ENCODE measurements at regions not wholly inside any gene's neighbourhood (a gene's known extent, or its start where the extent isn't known, plus 50 kb on each side); places are given as distances from the start of the nearest gene placed in this dataset.
A peak's percentile ranks its signal among the peaks of the same experiment; 100 is the strongest.
"Not testable (repeated sequence)": the region's sequence is repeated elsewhere in the genome, so short reads cannot be mapped to it uniquely, and the experiment has no call there.

DNA sequence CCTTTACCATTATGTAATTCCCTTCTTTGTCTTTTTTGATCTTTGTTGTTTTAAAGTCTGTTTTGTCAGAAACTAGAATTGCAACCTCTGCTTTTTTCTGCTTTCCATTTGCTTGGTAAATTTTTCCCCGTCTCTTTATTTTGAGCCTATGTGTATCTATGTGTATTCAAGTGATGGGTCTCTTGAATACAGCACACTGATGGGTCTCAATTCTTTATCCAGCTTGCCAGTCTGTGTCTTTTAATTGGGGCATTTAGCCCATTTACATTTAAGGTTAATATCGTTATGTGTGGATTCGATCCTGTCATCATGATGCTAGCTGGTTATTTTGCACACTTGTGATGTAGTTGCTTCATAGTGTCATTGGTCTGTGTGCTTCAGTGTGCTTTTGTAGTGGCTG is 240.9 kb downstream of the CDH26 start:
- not testable (repeated sequence) for H3K36me3 Mint-ChIP-seq (ENCODE audit: low read depth); H3K4me1 Mint-ChIP-seq (ENCODE audit: low read depth); DNase-seq; H3K4me3 Mint-ChIP-seq; H3K27ac Mint-ChIP-seq; H3K27me3 Mint-ChIP-seq
- H3K9me3 Mint-ChIP-seq: peaks cover 13% of the 10 kb centered on the region

DNA sequence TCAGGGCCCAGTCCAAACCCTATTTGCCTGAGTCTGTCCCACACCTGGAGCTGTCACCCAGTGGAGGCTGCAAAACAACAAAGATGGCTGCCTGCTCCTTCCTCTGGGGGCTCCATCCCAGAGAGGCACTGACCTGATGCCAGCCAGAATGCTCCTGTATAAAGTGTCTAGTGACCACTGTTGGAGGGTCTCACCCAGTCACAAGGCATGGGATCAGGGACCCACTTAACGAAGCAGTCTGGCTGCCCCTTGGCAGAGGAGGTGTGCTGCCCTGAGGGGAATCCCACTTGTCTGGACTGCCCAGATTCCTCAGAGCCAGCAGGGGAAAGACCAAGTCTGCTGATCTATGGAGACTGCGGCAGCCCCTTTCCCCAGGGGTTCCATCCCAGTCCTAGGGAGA is 241.6 kb downstream of the CDH26 start:
- Mint-ChIP-seq H3K4me1 (ENCODE audit: low read depth) (no peaks in the 10 kb centered on the region), H3K4me3 (no peak overlapping the region), H3K27ac (no peak overlapping the region), H3K36me3 (ENCODE audit: low read depth) (peaks cover 5% of the 10 kb centered on the region), H3K27me3 (no peaks in the 10 kb centered on the region), H3K9me3 (peaks cover 13% of the 10 kb centered on the region)
- DNase-seq: no peak

DNA sequence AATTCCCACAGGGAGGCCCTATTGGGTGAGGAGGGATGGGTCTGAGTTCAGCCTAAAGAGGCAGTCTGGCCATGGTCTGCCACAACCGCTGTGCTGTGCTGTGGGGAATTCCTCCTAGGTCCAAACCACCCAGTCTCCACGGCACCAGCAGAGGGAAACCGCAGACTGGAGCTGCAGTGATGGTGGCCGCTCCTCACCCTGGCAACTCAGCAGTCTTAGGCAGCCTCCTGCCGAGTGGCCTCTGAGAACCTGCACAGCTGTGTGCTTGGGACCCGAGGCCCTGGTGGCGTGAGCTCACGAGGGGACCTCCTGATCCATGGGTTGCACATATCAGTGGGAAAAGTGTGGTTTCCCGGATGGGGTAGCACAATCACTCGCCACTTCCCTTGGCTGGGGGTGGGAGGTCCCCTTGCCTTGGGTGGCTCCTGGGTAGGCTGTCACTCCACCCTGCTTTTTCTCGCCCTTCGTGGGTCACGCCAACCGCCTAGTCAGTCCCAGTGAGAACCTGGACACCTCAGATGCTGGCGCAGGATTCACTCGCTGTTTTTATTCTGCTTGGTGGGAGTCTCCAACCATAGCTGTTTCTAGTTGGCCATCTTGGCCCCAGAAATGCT is 242.2 kb downstream of the CDH26 start:
- Mint-ChIP-seq H3K9me3 (peaks cover 11% of the 10 kb centered on the region), H3K27ac (no peak overlapping the region), H3K4me1 (ENCODE audit: low read depth) (no peaks in the 10 kb centered on the region), H3K27me3 (no peaks in the 10 kb centered on the region), H3K36me3 (ENCODE audit: low read depth) (peaks cover 5% of the 10 kb centered on the region), H3K4me3 (no peak overlapping the region)
- DNase-seq: no peak

DNA sequence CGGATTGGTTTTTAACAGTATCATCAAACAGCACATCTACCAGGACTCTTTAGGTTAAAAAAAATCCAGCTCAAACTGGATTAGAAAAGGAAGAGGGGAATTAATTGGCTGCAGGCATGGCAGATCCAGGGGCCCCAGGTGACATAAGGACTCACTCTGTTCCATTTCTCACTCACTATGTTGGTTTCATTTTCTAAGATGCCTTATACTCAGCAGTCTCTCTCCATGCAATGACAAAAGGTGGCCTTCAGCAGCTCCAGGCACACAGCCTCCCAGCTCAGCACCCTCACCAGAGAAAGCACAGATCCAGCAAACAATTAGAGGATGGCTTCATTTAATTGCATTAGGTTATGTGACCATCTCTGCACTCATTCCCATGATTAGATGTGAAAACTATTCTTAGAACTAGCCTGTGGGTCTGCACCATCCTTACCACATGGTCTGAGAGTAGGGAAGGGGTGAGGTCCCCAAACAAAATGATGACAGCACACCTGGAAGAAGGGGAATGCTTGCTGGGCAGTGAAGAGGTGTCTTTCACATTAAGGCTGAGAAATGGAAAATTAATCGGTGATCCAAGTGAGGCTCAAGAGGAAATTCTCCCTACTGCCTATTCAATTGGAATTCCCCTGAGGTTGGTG is 243.1 kb downstream of the CDH26 start:
- no peak overlapping the region for H3K27ac Mint-ChIP-seq
- no peaks in the 10 kb centered on the region for H3K27me3 Mint-ChIP-seq
- DNase-seq: no peak
- H3K4me3 Mint-ChIP-seq: no peak overlapping the region
- H3K4me1 Mint-ChIP-seq (ENCODE audit: low read depth): no peaks in the 10 kb centered on the region
- peaks cover 6% of the 10 kb centered on the region for H3K9me3 Mint-ChIP-seq
- H3K36me3 Mint-ChIP-seq (ENCODE audit: low read depth): peaks cover 5% of the 10 kb centered on the region

GRCh38 chr20:60202046-60202445 is 243.8 kb downstream of the CDH26 start:
- Mint-ChIP-seq H3K4me3 (no peak overlapping the region), H3K27me3 (no peaks in the 10 kb centered on the region), H3K4me1 (ENCODE audit: low read depth) (no peaks in the 10 kb centered on the region), H3K27ac (no peak overlapping the region), H3K36me3 (ENCODE audit: low read depth) (peaks cover 5% of the 10 kb centered on the region), H3K9me3 (peaks cover 6% of the 10 kb centered on the region)
- no peak for DNase-seq

- Mint-ChIP-seq H3K27ac (no peak overlapping the region), H3K9me3 (peaks cover 4% of the 10 kb centered on the region), H3K27me3 (no peaks in the 10 kb centered on the region), H3K36me3 (ENCODE audit: low read depth) (peaks cover 2% of the 10 kb centered on the region), H3K4me1 (ENCODE audit: low read depth) (no peaks in the 10 kb centered on the region), H3K4me3 (no peak overlapping the region)
- no peak for DNase-seq
These were observed 245.2 kb downstream of the CDH26 start for GRCh38 chr20:60203451-60203850.

DNA sequence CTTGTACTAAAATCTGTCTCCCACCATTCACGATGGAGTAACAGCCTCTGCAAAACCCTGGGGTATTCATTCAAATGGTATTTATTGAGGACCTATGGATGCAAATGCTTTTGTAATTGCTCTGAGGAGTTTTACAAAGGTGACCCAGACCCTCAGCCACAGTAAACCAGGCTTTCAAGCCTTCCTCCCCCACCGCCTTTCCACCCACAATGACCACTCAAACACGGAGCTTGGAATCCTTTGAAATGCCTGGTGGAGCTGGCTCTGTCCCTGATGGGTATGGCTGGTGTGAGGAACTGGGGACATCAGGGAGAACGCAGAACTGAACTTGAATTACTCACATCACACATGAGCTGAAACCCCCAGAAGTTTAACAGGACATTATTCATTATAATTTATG is 246.4 kb downstream of the CDH26 start:
- Mint-ChIP-seq H3K36me3 (ENCODE audit: low read depth) (no peaks in the 10 kb centered on the region), H3K9me3 (no peaks in the 10 kb centered on the region), H3K27me3 (no peaks in the 10 kb centered on the region), H3K4me3 (no peak overlapping the region), H3K27ac (no peak overlapping the region), H3K4me1 (ENCODE audit: low read depth) (no peaks in the 10 kb centered on the region)
- no peak for DNase-seq

DNA sequence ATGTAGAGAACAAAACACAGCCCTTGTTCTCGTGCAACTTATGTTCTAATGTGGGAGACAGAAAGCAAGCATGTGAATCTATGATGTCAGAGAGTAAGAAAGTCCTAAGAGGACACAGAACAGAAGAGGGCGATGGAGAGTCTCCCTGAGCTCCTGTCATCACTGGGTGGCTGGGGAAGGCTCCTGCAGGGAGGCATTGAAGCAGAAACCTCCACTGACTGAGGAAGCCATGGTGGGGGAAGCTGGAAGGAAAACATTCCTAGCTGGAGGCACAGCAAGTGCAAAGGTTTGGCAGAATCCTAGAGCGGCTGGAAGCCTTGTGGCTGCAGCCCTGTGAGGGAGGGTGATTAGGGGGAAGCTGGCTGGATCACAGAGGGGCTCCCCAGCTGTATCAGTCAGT is 248.0 kb downstream of the CDH26 start:
- H3K4me1 Mint-ChIP-seq (ENCODE audit: low read depth): peaks cover 3% of the 10 kb centered on the region
- no peak overlapping the region for H3K4me3 Mint-ChIP-seq
- no peak overlapping the region for H3K27ac Mint-ChIP-seq
- no peaks in the 10 kb centered on the region for H3K9me3 Mint-ChIP-seq
- no peaks in the 10 kb centered on the region for H3K36me3 Mint-ChIP-seq (ENCODE audit: low read depth)
- H3K27me3 Mint-ChIP-seq: peaks cover 2% of the 10 kb centered on the region
- DNase-seq: no peak

- DNase-seq: no peak
- H3K36me3 Mint-ChIP-seq (ENCODE audit: low read depth): no peaks in the 10 kb centered on the region
- peaks cover 2% of the 10 kb centered on the region for H3K27me3 Mint-ChIP-seq
- H3K27ac Mint-ChIP-seq: no peak overlapping the region
- no peak overlapping the region for H3K4me3 Mint-ChIP-seq
- H3K4me1 Mint-ChIP-seq (ENCODE audit: low read depth): peaks cover 3% of the 10 kb centered on the region
- no peaks in the 10 kb centered on the region for H3K9me3 Mint-ChIP-seq
These were observed 250.8 kb downstream of the CDH26 start for GRCh38 chr20:60209048-60209447.

DNA sequence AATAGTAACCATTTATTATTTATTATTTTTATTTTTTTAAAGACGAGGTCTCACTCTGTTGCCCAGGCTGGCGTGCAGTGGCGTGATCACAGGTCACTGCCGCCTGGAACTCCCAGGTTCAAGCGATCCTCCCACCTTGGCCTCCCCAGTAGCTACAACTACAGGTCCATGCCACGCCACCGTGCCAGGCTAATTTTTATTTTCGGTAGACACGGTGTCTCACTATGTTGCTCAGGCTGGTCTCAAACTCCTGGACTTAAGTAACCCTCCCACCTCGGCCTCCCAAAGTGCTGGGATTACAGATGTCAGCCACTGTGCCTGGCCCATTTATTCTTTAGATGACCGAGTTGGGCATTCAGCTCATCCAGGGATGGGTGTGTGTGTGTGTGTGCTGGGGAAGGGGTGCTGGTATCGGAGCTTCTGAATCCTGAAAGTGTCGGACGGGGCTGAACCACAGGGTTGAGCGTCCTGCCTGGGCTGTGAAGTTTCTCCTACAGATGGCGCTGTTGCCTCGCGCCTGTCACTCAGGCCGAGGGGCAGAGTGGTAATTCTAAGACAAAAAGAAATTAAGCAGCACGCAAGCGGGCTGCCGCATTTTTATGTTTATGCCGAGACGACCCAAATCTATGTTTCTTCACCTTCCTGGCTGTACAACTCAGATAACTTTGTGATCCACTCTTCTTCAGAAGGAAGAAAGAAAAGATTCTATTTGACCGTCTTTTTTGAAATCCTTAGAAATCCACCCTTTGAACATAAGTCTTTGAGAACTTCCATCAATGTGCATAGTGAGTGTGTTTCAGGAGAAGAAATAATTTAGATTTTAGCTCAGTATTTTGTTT is 252.8 kb downstream of the CDH26 start:
- Mint-ChIP-seq H3K27ac (no peak overlapping the region), H3K4me3 (no peak overlapping the region), H3K36me3 (ENCODE audit: low read depth) (no peaks in the 10 kb centered on the region), H3K9me3 (no peaks in the 10 kb centered on the region), H3K4me1 (ENCODE audit: low read depth) (peaks cover 3% of the 10 kb centered on the region), H3K27me3 (peaks cover 2% of the 10 kb centered on the region)
- peak; percentile 69 for DNase-seq

DNA sequence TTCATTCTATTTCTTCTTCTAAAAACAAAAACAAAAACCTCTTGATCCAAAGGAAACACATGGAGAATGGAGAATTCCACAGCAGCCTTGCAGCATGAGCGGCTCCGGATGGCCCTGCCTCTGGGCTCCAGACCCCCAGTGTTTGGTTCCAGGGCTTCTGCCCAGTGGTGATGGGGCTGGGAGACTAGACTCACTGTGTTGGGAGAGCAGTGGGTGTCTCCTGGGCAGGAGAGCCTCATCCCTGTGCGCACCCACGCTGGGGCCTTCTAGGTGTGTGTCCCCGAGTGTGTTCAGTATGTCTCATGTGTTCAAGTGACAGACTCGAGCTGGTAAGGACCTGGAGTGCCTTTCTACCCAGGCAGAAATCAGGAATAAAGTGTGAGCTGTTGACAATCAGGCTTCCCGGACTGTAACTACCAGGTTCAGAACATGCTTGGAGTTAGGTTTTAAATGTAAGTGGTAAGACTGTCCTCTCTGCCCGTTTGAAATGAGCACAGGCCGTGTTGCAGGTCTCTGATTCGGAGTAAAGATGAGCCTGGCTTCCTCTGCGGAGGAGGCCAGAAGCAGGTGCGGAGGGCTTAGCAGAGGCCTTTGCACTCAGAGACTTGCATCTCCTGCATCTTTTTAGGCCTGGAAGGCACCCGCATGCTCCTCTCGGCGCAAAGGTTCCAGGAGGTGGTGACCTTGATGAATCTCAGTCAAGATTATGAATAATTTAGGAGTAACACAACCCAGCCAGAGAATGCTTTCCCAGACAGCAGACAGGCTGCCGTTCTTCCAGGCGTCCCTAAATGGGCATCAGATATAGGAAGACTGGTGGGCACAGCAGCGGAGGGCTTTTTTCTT is 253.6 kb downstream of the CDH26 start:
- H3K27me3 Mint-ChIP-seq: peaks cover 2% of the 10 kb centered on the region
- H3K36me3 Mint-ChIP-seq (ENCODE audit: low read depth): no peaks in the 10 kb centered on the region
- no peak overlapping the region for H3K27ac Mint-ChIP-seq
- H3K4me1 Mint-ChIP-seq (ENCODE audit: low read depth): peaks cover 3% of the 10 kb centered on the region
- no peaks in the 10 kb centered on the region for H3K9me3 Mint-ChIP-seq
- no peak for DNase-seq
- H3K4me3 Mint-ChIP-seq: no peak overlapping the region

GRCh38 chr20:60212695-60213094 is 254.5 kb downstream of the CDH26 start:
- Mint-ChIP-seq H3K4me3 (no peak overlapping the region), H3K4me1 (ENCODE audit: low read depth) (peaks cover 3% of the 10 kb centered on the region), H3K27ac (no peak overlapping the region), H3K9me3 (no peaks in the 10 kb centered on the region), H3K27me3 (peaks cover 2% of the 10 kb centered on the region), H3K36me3 (ENCODE audit: low read depth) (no peaks in the 10 kb centered on the region)
- DNase-seq: no peak

GRCh38 chr20:60213126-60213893 is 255.1 kb downstream of the CDH26 start:
- no peak overlapping the region for H3K27ac Mint-ChIP-seq
- DNase-seq: no peak
- H3K4me1 Mint-ChIP-seq (ENCODE audit: low read depth): peaks cover 3% of the 10 kb centered on the region
- no peaks in the 10 kb centered on the region for H3K36me3 Mint-ChIP-seq (ENCODE audit: low read depth)
- H3K9me3 Mint-ChIP-seq: no peaks in the 10 kb centered on the region
- no peak overlapping the region for H3K4me3 Mint-ChIP-seq
- peaks cover 2% of the 10 kb centered on the region for H3K27me3 Mint-ChIP-seq
